HG03103 (cell line): ENCODE measurements at regions not wholly inside any gene's neighbourhood (a gene's known extent, or its start where the extent isn't known, plus 50 kb on each side); places are given as distances from the start of the nearest gene placed in this dataset.

Experiments
- ATAC-seq: cut with Tn5 transposase; IDR thresholded peaks from one replicate; pipeline ENCODE4 v1.9.1; 2021; ENCODE audit warnings: low read depth; ENCODE audit not compliant: unreplicated experiment

DNA sequence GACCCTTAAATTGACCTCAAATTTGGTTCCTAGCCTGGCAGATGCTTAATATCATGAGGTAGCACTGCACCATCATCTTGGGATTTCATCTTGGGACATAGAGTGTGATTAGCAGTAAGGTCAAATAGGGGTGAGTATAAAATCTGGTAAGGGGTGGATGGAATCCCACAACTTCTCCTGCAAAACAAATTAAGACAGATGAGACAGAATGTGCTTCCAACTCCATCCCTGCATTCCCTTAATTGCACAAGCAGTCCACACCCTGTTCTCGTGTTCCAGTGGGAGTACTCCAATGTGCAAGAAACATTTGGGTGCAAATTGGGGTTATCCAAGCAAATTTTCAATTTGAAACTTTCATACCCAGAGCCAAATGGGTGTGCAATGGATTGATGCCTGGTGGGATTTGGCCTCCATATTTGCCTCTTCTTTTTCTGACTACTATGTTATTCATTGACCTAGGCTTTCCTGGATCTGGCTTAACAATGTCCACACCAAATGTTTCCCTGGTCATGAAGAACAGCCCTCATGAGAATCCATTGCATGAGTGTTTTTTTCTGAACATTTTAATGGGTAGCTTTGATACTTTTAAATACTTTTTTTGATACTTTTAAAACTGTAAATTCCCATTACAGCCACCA, 785.0 kb upstream of the TSPY4 start:
- no peak for ATAC-seq

DNA sequence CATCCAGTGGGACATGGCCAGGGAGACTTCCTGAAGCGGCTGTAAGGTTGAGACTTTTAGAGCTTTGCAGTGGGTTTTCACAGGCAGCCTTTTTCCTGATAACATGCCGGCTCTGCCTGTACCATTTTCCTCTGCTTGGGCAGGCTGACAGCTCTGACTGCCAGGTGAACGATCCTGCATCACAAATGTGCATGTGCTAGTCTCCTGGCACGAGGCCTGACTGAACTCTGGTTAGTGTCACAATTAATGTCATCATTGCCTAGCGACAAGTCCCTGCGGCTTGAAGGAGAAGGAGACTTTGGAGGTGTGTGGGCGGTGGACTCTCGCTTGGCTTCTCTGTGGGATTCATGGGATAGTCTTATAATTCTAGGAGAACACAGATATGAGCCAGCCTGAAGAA, 783.6 kb upstream of the TSPY4 start:
- no peak for ATAC-seq

GRCh38 chrY:8561385-8561784, 775.9 kb upstream of the TSPY4 start:
- no peak for ATAC-seq

DNA sequence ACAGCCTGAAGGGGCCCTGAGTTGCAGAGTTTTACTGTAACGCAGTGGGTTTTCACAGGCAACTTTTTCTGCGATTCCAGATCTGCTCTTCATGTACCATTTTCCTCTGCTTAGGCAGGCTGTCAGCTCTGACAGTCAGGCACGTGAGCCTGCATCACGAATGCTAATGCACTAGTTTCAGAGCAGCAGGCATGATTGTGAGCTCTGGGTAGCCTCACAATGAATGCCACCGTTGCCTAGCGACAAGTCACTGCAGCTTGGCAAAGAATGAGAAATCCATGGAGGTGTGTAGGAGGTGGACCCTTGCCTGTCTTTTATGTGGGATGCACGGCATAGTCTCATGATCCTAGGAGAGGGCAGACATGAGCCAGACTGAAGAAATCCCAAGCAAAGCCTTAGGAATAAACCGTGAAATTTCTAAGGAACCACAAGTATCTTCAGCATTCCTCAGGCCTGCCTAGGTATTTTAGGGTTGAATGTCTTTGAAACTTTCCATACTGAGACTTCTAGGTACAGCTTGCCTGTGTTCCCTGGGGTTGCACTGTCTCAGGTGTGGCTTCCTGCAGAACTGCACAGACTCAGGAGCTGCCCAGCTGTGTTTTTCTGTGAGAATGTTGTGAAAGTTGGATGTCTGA, 774.7 kb upstream of the TSPY4 start:
- ATAC-seq = no peak

GRCh38 chrY:8564421-8564820, 772.8 kb upstream of the TSPY4 start:
- no peak for ATAC-seq

DNA sequence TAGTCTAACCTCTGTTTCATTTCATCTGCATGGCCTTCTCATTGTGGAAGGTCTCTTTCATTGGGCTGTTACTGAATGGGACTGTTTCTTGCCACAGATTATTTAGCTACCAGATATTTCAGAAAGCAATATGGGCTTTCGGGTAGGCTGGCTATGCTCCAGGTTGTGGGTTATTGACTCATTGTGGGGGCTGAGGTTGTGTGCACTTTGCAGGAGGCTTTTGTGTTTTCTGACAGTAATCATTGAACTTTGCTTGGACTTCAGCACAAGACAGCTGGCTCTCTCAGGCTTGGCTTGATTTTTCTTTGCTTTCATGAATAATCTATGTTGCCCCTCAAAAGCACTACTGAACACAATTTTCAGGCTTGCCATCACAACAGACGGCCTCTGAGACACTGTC, 771.1 kb upstream of the TSPY4 start:
- ATAC-seq = no peak

DNA sequence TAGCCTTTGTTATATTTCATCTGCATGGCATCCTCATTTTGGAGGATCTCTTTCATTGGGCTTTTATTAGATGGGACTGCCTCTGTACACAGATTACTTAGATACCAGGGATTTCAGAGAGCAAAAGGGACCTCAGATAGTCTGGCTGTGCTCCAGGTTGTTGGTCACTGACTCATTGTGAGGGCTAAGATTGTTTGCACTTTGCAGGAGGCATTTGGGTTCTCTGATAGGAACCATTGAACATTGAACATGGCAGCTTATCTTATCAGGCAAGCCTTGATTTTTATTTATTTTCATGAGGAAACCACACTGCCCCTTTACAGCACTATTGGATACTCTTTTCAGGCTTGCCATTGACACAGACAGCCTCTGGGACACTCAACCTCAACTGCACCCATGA, 766.9 kb upstream of the TSPY4 start:
- no peak for ATAC-seq

DNA sequence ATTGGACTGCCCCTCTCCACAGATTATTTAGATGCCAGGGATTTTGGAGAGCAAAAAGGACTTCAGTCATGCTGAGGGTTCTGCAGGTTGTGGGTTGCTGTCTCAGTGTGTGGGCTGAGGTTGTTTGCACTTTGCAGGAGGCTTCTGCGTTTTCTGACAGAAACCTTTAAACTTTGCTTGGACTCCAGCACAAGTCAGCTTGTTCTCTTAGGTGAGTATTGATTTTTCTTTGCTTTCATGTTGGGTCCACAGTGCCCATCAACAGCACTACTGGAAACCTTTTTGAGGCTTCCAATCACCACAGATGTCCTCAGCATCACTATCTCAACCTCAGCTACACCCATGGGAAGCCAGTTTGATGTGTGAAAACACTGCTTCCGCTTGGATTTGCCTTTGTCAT, 764.3 kb upstream of the TSPY4 start:
- ATAC-seq = no peak

DNA sequence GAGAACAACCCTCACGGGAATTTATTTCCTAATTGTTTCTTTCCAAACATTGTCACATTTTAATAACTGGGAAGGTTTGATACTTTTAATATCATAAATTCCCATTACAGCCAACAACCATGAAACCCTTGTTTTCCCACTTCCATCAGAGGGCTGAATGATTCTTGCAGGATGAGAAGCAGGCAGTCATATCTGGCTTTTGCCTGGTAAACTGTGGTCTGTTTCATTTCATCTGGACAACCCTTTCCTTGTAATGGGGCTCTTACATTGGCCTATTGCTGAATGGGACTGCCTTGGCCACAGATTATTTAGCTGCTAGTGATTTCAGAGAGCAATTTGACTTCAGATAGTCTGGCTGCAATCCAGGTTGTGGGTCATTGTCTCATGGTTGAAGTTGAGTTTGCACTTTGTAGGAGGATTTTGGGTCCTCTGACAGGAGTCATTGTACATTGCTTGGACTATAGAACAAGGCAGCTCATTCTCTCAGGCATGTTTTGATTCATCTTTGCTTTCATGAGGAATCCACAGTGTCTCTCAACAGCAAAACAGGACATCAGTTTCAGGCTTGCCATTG, 754.9 kb upstream of the TSPY4 start:
- ATAC-seq = no peak

DNA sequence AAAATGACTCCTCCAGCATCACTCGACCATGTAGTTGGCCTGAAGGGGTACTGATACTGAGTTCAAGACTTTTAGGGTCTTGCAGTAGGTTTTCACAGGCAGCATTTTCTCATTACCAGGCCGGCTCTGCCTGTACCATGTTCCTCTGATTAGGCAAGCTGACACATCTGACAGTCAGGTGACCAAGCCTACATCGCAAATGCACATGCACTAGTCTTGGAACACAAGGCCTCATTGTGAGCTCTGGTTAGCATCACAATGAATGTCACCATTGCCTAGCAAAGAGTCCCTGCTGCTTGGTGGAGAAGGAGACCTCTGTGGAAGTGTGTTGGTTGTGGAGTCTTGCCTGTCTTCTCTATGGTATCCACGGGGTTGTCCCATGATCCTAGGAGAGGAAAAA, 754.1 kb upstream of the TSPY4 start:
- ATAC-seq = no peak

GRCh38 chrY:8590641-8591040, 746.6 kb upstream of the TSPY4 start:
- no peak for ATAC-seq

GRCh38 chrY:8591821-8592516, 745.3 kb upstream of the TSPY4 start:
- ATAC-seq = no peak

GRCh38 chrY:8594657-8595056, 742.6 kb upstream of the TSPY4 start:
- ATAC-seq = no peak

DNA sequence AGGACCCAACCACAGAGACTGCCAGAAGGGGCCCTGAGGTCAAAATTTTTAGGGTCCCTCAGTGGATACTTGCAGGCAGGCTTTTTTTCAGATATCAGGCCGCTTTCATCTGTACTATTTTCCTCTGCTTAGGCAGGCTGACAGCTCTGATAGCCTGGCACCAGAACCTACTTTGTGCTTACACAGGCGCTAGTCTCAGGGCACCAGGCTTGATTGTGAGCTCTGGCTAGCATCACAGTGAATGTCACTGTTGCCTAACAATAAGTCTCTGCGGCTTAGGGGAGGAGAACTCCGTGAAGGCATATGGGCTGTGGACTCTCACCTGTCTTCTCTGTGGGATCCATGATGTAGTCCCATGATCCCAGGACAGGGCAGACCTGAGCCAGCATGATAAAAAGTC, 738.1 kb upstream of the TSPY4 start:
- ATAC-seq = no peak

GRCh38 chrY:8610620-8611019, 726.6 kb upstream of the TSPY4 start:
- ATAC-seq = no peak

- no peak for ATAC-seq
These were observed 725.4 kb upstream of the TSPY4 start for GRCh38 chrY:8611815-8612214.

DNA sequence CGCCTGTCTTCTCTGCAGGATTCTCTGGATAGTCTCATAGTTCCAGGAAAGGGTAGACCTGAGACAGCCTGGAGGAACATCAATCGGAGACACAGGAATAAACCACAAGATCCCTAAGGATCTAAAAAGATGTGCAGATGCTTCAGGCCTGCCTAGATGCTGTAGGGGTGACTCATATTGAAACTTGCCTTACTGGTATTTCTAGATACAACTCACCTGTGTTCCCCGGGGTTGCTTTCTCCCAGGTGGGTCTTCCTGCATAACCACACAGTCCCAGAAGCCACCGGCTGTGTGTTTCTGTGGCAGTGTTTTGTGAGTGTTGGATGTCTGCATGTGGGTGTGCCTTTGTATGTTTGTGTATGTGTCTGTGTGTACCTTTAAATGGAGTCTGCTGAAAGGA, 719.0 kb upstream of the TSPY4 start:
- no peak for ATAC-seq

GRCh38 chrY:8622156-8622555, 715.1 kb upstream of the TSPY4 start:
- ATAC-seq = no peak

DNA sequence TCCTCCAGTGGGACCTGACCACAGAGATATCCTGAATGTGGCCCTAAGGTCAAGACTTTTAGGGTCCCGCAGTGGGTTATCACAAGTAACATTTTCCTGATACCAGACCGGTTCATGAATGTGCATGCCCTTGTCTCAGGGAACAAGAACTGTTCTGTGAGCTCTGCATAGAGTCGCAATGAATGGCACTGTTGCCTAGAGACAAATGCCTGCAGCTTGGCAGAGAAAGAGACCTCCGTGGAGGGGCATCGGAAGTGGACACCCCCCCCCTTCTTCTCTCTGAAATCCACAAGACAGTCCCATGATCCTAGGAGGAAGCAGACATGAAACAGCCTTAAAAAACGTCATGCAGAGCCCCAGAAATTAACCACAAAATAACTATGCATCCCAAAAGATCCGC, 714.4 kb upstream of the TSPY4 start:
- ATAC-seq = no peak

DNA sequence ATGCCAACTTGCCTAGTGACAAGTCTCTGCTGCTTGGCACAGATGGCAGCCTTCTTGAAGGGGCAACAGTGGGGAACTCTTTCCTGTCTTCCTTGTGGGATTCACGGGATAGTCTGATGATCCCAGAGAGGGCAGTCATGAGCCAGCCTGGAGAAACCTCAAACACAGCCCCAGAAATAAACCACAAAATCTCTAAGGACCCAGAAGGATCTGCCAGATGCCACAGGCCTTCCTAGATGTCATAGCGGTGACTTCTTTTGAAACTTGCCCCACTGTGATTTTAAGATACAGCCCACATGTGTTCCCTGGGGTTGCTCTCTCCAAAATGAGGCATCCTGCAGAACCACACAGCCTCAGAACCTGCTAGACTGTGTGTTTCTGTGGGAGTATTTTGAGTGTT, 707.6 kb upstream of the TSPY4 start:
- ATAC-seq = no peak

GRCh38 chrY:8638111-8638510, 699.2 kb upstream of the TSPY4 start:
- no peak for ATAC-seq

- ATAC-seq = no peak
These were observed 692.3 kb upstream of the TSPY4 start for GRCh38 chrY:8644926-8645325.
